ENCODE measurements at regions not wholly inside any gene's neighbourhood (a gene's known extent, or its start where the extent isn't known, plus 50 kb on each side); places are given as distances from the start of the nearest gene placed in this dataset.

DNA sequence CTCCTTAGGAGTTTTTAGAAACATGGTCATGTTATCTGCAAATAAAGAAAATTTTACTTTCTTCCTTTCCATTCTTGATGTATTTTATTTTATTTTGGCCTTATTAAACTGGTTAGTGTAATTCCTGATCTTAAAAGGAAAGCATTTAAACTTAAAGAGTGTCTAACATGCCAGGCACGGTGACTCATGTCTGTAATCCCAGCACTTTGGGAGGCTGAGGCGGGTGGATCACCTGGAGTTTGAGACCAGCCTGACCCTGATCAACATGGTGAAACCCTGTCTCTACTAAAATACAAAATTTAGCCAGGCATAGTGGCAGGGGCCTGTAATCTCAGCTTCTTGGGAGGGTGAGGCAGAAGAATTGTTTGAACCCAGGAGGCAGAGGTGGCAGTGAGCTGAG, 281.3 kb downstream of the PTTG2 start:
- H3K4me3 ChIP-seq (ENCODE audit: low read length), result no peak overlapping the region
- no peaks in the 10 kb centered on the region for H3K79me2 ChIP-seq (replicated peaks; ENCODE audit: insufficient read depth, low read length)
- H3K9ac ChIP-seq (ENCODE audit: low read length), result no peak overlapping the region
- TF ChIP-seq EP300 (conservative IDR thresholded peaks at IDR 0.05; ENCODE audit: poor library complexity, severe bottlenecking) (no peak), SMC3 (conservative IDR thresholded peaks at IDR 0.05; ENCODE audit: poor library complexity) (no peak)
- TF ChIP-seq, protein P1, sequence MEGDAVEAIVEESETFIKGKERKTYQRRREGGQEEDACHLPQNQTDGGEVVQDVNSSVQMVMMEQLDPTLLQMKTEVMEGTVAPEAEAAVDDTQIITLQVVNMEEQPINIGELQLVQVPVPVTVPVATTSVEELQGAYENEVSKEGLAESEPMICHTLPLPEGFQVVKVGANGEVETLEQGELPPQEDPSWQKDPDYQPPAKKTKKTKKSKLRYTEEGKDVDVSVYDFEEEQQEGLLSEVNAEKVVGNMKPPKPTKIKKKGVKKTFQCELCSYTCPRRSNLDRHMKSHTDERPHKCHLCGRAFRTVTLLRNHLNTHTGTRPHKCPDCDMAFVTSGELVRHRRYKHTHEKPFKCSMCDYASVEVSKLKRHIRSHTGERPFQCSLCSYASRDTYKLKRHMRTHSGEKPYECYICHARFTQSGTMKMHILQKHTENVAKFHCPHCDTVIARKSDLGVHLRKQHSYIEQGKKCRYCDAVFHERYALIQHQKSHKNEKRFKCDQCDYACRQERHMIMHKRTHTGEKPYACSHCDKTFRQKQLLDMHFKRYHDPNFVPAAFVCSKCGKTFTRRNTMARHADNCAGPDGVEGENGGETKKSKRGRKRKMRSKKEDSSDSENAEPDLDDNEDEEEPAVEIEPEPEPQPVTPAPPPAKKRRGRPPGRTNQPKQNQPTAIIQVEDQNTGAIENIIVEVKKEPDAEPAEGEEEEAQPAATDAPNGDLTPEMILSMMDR (IDR thresholded peaks at IDR 0.05; ENCODE audit: poor library complexity, severe bottlenecking), result no peak
- TF ChIP-seq, protein P2, sequence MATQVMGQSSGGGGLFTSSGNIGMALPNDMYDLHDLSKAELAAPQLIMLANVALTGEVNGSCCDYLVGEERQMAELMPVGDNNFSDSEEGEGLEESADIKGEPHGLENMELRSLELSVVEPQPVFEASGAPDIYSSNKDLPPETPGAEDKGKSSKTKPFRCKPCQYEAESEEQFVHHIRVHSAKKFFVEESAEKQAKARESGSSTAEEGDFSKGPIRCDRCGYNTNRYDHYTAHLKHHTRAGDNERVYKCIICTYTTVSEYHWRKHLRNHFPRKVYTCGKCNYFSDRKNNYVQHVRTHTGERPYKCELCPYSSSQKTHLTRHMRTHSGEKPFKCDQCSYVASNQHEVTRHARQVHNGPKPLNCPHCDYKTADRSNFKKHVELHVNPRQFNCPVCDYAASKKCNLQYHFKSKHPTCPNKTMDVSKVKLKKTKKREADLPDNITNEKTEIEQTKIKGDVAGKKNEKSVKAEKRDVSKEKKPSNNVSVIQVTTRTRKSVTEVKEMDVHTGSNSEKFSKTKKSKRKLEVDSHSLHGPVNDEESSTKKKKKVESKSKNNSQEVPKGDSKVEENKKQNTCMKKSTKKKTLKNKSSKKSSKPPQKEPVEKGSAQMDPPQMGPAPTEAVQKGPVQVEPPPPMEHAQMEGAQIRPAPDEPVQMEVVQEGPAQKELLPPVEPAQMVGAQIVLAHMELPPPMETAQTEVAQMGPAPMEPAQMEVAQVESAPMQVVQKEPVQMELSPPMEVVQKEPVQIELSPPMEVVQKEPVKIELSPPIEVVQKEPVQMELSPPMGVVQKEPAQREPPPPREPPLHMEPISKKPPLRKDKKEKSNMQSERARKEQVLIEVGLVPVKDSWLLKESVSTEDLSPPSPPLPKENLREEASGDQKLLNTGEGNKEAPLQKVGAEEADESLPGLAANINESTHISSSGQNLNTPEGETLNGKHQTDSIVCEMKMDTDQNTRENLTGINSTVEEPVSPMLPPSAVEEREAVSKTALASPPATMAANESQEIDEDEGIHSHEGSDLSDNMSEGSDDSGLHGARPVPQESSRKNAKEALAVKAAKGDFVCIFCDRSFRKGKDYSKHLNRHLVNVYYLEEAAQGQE (IDR thresholded peaks at IDR 0.05; ENCODE audit: borderline replicate concordance), result no peak
- no peaks in the 10 kb centered on the region for H4K20me1 ChIP-seq (ENCODE audit: insufficient read depth)
- H3K36me3 ChIP-seq (ENCODE audit: insufficient read depth, low read length), result no peaks in the 10 kb centered on the region
- no peaks in the 10 kb centered on the region for H3K27me3 ChIP-seq (ENCODE audit: insufficient read depth, low read depth, low read length)
- no peak overlapping the region for H3K27ac ChIP-seq (ENCODE audit: low read length)
- no peaks in the 10 kb centered on the region for H3F3A ChIP-seq (ENCODE audit: insufficient read depth, low read length, poor library complexity, severe bottlenecking)
- no peaks in the 10 kb centered on the region for H3K9me2 ChIP-seq (ENCODE audit: insufficient read depth, low read length)
- H3K4me2 ChIP-seq (ENCODE audit: low read length), result no peak overlapping the region
- H2AFZ ChIP-seq (ENCODE audit: low read depth, low read length), result no peak overlapping the region
- H3K9me3 ChIP-seq (ENCODE audit: low read length), result no peaks in the 10 kb centered on the region

DNA sequence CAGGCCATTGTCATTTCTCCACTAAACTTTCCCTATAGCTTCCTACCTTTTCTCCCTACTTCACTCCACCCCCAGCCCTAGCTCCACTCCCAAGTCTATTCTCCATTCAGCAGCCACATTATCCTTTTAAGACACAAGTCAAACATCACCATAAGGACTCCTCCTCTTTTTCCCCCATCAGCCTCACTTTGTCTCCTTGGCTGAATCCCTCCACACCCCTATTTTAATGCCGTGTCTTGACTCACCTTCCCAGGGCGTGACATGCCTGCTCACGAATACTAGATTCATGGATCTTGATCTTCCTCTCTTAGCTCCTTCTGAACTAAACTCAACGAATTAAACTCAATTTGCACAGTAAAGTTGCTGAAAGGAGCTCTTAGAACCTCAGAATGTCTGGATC, 281.9 kb downstream of the PTTG2 start:
- Histone ChIP-seq H3K27me3 (ENCODE audit: insufficient read depth, low read depth, low read length) (no peaks in the 10 kb centered on the region), H3K9ac (ENCODE audit: low read length) (no peak overlapping the region), H3K4me3 (ENCODE audit: low read length) (no peak overlapping the region), H3K36me3 (ENCODE audit: insufficient read depth, low read length) (no peaks in the 10 kb centered on the region), H3K27ac (ENCODE audit: low read length) (no peak overlapping the region), H2AFZ (ENCODE audit: low read depth, low read length) (no peak overlapping the region), H3F3A (ENCODE audit: insufficient read depth, low read length, poor library complexity, severe bottlenecking) (no peaks in the 10 kb centered on the region), H3K9me3 (ENCODE audit: low read length) (no peaks in the 10 kb centered on the region), H4K20me1 (ENCODE audit: insufficient read depth) (no peaks in the 10 kb centered on the region), H3K4me2 (ENCODE audit: low read length) (no peak overlapping the region), H3K9me2 (ENCODE audit: insufficient read depth, low read length) (no peaks in the 10 kb centered on the region), H3K79me2 (replicated peaks; ENCODE audit: insufficient read depth, low read length) (no peaks in the 10 kb centered on the region)
- TF ChIP-seq TAF1 (IDR thresholded peaks at IDR 0.05; ENCODE audit: low read depth), result no peak
- TF ChIP-seq, protein P2 (IDR thresholded peaks at IDR 0.05; ENCODE audit: borderline replicate concordance), result no peak
- no peak for TF ChIP-seq EZH2 (IDR thresholded peaks at IDR 0.05; ENCODE audit: borderline replicate concordance, insufficient read depth, low read length, poor library complexity, severe bottlenecking)
- TF ChIP-seq POLR2AphosphoS5 (IDR thresholded peaks at IDR 0.05), result no peak
- TF ChIP-seq MXI1 (conservative IDR thresholded peaks at IDR 0.05; ENCODE audit: poor library complexity, severe bottlenecking), result no peak
- TF ChIP-seq, protein P1 (IDR thresholded peaks at IDR 0.05; ENCODE audit: poor library complexity, severe bottlenecking), result no peak
- TF ChIP-seq EP300 (conservative IDR thresholded peaks at IDR 0.05; ENCODE audit: poor library complexity, severe bottlenecking), result no peak
- no peak for TF ChIP-seq RAD21 (conservative IDR thresholded peaks at IDR 0.05)
- TF ChIP-seq SMC3 (conservative IDR thresholded peaks at IDR 0.05; ENCODE audit: poor library complexity), result no peak
